HG02884 (cell line): ENCODE measurements at regions not wholly inside any gene's neighbourhood (a gene's known extent, or its start where the extent isn't known, plus 50 kb on each side); places are given as distances from the start of the nearest gene placed in this dataset.

ENCODE experiments used
- ATAC-seq: cut with Tn5 transposase; IDR thresholded peaks from one replicate; pipeline ENCODE4 v1.9.1; 2021; ENCODE audit warnings: mild to moderate bottlenecking, moderate library complexity; ENCODE audit not compliant: unreplicated experiment

DNA sequence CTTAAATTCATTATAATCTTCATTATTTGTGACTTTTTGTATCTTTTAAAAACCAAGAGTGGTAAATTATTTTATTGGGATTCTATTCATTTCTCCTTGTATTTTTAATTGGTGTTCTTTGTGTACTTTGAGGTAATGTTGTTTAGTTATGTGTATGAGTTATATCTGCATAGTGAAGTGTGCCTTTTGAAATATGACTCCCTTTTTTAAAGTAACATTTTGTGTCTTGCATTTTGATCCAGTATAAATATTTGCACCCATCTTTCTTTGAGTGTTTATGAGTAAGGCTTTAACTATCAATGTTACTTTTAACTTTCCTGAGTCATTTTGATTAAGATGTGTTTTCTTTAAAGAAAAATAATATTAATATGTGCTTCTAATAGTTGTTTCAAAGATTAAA is 90.0 kb upstream of the MYOCD start:
- ATAC-seq, result no peak

DNA sequence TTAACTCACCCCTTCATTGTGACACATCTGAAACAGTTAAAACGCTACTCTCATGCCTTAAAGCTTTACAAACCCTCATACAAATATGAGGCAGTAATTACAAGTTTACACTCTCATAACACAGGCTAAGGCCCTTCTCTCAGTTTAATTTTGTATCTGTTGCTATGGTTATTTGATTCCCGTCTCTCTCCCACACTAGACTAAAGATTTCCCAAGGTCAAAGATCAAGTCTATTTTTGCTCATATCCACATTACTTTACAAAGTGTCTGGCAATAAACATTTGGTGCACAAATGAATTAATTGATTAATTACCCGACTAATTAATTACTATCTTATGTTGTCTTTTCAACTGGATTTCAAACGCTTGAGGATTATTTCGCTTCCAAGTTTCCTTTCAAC is 86.4 kb upstream of the MYOCD start:
- ATAC-seq, result no peak

DNA sequence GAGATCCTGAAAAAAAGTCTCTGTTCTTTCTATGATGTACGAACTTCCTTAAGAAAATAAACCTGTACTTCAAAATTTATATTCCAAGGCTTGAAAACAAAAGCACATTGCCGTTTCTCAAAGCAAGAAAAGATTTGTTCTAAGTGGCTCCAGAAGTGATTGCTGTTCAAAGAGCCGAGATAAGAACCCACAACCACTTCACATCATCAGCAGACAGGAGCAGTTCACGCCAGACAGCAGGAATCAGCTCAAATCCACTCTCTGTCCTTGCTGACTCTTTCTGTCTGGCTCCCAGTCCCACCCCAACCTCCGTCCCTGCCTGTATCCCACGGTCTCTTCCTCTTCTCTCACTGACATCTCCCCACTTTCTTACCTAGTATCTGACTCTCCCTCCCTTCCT is 85.0 kb upstream of the MYOCD start:
- ATAC-seq, result no peak

- ATAC-seq, result no peak
Observed at GRCh38 chr17:12584727-12585126, 81.0 kb upstream of the MYOCD start.

- ATAC-seq, result no peak
Observed at GRCh38 chr17:12588531-12588930, 77.2 kb upstream of the MYOCD start.

- no peak for ATAC-seq
Observed at GRCh38 chr17:12590417-12590816, 75.3 kb upstream of the MYOCD start.

DNA sequence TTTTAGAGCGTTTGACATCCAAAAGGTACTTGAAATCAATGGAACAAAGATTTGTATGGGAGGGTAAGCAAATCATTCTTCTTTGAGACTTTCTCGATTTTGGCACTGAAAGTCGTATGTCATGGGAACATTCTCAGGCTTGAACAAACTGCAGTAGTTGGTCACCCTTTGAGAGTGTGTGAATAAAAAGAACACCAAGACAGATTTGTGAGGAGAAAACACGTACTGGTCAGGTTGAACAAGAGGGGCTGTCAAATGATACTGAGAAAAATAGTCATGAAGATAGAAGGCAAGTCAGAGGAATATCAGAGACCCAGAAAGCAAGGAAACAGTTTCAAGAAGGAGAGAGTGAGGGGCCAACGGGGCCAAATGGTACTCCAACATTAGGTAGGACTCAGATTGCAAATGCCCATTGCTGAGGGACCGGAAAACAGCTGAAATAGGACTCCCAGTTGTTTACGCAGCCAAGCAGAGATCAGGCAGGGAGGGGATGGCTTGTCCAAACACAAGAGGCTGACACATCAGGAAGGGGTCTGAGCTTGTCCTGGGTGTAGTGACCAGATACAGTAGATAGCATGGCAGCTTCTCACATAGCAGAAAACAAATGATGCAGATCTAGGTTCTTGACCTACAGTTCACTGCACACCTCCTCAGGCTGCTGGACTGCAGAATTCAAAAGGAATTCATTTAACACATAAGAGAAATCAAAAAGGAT is 74.5 kb upstream of the MYOCD start:
- ATAC-seq, result no peak

DNA sequence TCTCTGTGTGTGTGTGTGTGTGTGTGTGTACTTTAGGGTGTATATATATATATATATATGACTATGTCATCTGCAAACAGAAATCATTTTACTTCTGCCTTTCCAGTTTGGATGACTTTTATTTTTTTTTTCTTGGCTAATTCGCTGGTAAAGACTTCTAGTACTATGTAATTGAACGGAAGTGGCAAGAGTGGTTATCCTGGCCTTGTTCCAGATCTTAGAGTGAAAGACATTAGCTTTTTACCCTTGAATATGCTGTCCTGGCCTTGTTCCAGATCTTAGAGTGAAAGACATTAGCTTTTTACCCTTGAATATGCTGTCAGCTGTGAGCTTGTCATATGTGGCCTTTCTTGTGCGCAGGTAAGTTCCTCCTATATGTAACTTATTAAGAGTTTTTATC is 72.7 kb upstream of the MYOCD start:
- ATAC-seq, result no peak

DNA sequence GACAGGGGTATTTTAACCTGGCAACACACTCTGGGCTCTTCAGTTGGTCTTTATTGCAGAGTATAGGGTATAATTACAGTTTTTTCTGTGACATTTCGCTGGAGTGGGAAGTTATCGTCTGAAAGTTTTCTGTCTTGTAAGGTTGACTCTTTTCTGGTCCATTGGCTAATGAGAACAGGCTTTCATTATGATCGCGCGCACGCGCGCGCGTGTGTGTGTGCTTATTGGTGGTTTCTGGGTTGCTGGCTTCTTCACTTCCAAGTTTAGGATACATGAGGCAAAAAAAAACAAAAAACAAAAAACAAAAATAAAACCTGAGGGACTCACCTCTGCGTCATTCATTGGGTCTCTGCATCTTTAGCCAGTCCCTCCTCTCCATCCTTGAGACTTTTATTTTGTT is 68.7 kb upstream of the MYOCD start:
- no peak for ATAC-seq

DNA sequence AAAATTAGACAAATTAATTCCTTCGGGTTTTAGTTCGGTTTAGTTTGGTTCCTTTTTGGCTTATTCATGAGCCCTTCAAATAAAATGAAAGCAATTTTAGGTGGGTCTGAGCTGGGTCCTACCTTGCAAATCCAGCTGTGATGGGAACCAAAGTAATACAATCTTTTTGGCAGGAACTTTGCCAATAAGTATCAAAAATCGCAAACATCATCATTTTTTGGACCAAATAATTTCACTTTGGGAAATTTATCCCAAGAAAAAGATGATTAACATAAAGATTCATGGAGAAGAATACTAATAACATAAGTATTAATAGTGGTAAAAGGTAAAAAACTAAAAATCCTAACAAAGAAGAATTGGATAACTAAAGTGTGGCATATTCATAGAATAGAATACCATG is 67.8 kb upstream of the MYOCD start:
- no peak for ATAC-seq

- no peak for ATAC-seq
Observed at GRCh38 chr17:12599186-12599920, 66.3 kb upstream of the MYOCD start.

GRCh38 chr17:12600349-12600748 is 65.3 kb upstream of the MYOCD start:
- ATAC-seq, result no peak

- no peak for ATAC-seq
Observed at GRCh38 chr17:12603566-12603965, 62.1 kb upstream of the MYOCD start.

- no peak for ATAC-seq
Observed at GRCh38 chr17:12605222-12605621, 60.5 kb upstream of the MYOCD start.

- ATAC-seq, result no peak
Observed at GRCh38 chr17:12613566-12613965, 52.1 kb upstream of the MYOCD start.
